ENCODE measurements at regions not wholly inside any gene's neighbourhood (a gene's known extent, or its start where the extent isn't known, plus 50 kb on each side); places are given as distances from the start of the nearest gene placed in this dataset.

DNA sequence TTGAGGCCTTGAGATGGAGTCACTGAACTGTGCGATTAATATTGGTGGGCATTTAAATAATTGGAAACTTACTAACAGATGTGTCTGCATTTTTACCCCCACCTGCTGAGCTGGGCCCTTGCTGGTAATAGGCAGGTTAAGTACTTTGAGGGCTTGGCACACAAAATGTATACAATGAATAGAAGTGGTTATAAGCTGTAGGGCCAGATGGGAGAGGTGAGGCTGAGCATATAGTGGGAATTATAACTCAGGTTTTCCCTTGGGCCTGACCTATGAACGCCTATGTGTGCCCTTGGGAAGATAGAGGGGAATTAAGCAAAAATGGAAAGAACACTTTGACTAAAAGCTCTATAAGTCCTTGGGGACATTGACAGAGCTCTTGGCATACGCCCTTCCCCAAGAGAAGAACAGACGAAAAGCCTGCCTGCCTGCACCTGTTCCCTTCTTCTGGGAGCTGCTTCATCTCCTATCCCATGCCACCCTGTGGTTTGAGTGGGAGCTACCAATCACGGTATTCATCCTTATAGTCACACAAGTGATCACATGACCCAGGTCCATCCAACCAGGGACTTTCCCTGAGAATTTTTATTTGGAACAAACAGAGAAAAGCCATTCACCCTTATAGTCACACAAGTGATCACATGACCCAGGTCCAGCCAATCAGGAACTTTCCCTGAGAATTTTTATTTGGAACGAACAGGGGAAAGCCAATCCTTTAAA lies 260.7 kb upstream of the CSF3R start:
- no peak for DNase-seq

DNA sequence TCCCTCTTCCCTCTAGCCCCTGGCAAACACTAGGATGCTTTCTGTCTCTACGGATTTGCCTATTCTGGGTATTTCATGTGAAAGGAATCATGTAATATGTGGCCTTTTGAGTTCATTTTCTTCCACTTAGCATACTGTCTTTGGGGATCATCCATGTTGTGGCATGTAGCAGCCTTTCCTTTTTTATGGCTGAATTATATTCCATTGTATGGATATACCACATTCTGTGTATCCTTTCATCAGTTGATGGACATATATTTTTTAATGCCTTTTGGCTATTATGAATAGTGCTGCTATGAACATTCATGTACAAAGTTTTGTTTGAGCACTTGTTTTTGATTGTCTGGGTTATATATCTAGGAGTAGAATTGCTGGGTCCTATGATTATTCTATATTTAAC lies 258.4 kb upstream of the CSF3R start:
- no peak for DNase-seq

DNA sequence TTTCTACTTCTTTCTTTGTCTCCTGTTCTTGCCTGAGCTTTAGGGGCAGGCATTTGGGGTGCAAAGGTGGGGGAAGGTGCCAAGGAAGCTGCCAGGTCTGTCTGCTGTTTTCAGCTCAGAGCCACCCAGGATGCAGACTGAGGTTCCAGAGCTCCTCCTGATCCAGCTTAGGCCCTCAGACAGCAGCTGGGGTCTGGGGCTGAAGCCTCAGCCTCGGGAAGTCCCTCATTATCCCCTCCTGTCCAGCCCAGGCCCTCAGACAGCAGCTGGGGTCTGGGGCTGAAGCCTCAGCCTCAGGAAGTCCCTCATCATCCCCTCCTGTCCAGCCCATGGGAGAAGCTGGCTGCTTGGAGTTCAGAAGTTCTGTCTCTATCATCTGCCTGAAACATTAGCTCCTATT lies 257.7 kb upstream of the CSF3R start:
- no peak for DNase-seq

DNA sequence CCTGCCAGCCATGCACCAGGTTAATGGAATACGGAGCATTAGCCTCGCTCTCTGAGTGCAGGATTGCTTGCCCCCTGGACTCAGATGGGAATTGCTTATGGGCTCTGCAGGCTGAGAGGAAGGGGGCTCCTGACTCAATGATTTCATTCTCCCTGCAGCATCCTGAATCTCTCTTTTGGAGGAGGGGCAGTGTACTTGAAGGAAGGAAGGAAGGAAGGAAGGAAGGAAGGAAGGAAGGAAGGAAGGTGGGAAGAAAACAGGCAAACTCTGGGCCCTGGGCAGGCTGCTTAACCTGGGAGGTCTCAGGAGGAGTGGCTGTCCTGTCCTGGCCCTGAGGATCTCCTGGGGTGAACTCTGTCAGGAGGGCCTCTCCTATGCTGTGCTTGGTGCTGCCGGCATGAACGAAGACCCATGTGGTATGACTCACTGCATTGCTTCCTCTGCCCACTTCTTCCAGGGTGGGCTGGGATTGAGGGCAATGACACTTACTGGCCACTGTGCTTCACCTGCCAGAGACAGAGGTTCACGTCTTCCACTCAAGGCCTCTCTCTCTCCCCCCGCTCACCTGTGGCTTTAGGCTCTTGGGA lies 257.1 kb upstream of the CSF3R start:
- DNase-seq: no peak

DNA sequence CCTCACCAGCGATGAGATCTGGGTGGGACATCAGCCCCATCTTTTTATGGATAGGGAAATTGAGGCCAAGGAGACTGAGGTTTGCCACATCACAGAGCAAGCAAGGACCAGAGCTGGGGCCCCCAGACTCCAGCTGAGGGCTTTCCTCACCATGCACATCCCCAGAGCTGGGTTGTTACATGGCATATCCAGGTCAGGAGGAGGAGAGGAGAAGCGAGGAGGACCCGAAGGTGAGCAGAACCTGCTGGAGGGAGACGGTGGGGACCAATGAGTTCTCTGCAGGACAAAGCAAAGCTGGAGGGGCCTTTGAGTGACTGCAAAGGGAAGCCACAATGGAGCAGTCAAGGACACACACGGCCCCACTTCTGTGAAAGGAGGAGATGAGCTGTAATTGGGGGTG lies 255.5 kb upstream of the CSF3R start:
- no peak for DNase-seq

DNA sequence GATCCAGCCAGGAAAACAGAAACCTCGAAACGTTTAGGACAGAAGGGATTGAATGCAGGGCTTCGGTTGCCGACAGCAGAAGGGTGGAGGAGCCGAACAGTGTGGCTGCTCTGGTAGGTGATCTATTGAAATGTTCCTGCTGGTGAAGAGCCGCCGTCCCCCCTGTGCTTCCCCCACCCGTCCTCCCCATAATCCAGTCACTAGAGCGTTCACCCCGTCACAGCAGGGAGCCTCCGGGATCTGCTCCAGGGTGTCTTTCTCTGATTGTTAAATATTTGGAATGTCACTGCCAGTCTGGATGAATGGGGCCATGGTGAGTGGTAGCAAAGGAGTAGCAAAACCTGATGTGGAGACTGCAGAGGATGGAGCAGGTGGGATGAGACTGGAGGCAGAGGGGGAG lies 255.1 kb upstream of the CSF3R start:
- no peak for DNase-seq

DNA sequence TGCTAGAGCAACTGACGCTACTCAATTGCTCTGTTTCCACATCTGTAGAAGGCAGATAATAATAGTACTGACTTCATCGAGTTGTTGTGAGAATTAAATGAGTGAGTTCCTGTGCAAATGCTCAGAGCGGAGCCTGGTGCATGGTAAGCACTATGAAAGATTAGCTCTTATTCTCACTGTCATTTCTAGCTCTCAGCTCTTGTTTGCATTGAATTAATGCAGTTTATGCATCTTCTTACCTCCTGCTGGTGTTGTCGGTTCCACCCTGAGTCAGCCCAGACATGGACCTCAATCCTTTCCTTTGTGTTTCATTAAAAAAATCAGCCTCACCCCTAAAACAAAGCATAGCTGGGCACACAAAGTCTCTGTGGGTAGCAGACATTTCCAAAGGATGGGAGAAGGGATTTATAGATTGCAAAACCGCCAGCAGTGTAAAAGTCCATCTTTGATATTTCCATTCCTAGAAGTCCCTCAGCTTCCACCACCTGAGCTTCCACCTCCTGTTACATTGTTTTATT lies 254.4 kb upstream of the CSF3R start:
- no peak for DNase-seq

DNA sequence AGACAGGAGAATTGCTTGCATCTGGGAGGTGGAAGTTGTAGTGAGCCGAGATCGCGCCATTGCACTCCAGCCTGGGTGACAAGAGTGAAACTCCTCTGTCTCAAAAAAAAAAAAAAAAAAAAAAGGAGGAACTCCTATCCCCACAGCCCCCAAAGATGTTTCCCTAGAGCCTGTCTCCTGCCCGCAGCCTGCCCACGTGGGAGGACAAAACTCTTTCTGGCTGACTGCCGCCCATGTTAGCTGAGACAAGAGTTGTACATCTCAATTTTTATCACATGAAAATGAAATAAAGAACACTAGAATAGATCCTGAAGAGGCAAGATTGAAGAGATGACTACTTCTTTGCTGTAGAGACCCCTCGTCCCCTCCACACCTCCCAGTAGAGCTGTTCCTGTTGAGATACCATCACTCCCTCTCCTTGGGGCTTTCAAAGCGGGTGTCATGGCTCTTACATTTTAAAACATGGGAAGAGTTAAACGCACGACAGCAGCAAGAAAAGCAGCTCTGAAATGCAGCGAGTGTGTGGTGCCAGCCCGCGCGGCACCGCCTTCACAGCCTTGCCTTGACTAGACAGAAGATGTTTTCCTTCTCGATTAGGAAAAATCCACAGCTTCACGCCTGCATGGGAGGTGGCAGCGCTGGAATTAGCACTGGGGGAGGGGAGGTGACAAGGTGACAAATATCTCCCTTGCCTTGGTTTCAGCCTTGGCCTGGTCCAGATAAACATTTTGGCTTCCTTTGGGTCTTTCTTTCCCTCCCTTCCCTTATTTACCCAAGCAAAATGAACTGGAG lies 253.4 kb upstream of the CSF3R start:
- no peak for DNase-seq

DNA sequence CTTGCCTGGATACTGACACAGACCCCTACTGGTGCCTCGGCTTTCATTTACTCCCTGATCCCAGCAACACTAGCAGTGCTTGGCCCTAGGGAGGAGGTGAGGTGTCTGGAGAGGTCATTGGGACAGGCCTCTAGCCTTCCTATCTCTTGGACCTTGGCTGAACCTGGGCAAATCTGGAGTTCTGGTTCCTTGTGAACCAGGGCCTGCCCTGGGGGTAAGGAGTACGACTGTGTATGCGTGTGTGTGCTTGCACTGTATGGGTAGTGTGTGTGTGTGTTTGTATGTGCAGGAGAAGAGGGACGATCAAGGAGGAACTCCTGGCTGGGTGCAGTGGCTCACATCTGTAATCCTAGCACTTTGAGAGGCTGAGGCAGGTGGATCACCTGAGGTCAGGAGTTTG lies 252.7 kb upstream of the CSF3R start:
- DNase-seq: no peak

DNA sequence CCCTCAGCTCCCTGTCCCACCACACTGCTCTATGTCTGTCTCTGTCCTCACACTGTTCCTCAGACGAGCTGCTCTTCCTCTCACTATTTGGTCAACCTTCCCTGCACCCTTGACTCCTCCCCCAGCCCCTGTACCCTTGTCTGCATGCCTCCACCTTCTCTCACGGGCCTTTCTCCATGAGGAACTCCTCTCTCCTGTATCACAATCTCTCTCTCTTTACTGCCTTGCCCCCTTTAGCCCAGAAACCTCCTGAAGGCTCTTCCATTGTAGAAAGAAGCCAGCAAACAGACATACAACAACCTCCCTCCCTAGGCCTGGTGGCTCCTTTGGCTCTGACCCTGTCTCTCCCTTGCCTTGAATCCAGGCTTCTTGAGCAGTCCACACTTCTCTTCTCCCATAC lies 251.6 kb upstream of the CSF3R start:
- DNase-seq: no peak

DNA sequence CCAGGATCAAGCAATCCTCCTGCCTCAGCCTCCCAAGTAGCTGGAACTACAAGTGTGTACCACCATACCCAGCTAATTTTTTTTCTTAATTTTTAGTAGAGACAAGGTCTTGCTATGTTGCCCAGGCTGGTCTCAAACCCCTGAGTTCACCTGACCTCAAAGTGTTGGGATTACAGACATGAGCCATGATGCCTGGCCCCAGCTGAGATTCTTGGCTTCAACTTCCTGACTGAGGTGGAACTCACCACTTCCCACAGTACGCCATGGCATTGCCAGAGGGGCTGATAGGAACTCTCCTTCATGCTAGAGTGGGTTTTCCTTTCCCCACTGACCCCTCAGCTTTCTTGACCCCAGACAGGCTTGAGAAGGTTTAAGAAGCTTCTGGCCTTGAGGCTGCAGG lies 251.0 kb upstream of the CSF3R start:
- DNase-seq: no peak

DNA sequence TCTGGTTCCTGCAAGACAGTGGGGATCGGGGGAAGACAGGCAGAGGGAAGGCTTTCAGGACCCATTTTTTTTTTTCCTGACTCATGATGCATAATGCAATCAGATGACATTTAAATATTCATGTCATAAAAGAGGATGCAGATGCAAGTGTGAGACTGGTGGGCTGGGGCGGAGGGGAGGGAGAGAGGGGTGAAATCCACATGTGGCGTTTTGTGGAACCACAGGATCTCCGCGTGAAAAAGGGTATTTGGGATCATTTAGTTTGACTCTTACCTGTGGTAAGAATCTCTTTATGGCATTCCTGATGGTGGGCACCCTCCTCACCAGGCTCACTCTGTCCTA lies 249.3 kb upstream of the CSF3R start:
- DNase-seq: no peak

DNA sequence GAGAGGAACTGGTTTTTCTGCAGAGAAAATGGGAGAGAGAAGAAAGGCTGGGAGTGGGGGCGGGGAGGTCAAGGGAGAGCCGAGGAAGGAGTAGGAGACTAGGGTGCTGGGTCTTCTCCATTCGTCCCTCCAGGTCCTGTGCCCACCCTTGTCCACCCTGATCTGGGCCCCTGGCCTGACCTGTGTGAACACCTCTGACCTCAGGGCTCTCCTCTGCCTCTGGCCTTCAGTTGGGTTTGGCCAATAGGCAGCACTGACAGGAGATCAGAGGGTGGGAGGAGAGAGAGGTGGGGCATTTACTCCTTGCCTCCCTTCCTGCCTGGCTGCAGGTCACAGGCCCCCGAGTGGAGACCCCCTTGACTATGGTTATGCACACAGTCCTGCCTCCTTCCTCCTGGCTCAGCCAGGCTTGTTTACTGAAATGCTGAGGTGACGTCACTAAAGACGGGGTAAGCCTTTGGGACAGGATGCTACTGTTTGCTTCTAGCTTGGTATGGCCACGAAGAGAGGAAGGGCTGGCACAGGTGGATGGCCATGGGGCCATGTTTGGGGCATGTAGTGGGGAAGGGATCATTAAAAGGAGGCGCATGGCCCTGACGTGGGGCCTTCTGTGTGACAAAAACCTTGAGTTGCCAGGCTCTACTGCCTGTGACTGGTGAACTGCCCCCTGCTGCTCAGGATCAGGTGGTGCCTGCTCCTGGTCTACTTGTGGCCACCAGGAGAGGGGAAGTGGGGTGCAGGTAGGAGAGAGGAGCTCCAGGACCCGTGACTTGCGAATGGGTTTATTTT lies 248.7 kb upstream of the CSF3R start:
- DNase-seq: no peak

DNA sequence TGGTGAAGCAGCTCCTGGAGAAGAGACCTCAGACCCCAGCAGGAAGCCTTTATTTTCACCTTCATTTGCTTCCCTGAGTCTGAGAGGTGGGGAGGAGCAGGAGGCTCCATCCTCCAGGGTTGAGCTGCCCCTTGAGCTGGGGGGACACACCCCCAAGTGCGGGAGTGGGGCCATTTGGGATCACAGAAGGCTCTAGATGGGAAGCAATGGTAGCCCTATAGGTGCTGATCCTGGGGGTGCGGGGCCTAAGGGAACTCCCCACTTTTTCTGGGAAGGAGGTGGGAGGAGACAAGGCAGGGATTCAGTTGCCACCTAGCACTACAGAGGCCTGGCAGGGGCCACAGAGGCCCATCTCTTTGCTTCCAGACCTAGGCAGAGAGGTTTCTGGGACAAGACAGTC lies 247.9 kb upstream of the CSF3R start:
- no peak for DNase-seq

DNA sequence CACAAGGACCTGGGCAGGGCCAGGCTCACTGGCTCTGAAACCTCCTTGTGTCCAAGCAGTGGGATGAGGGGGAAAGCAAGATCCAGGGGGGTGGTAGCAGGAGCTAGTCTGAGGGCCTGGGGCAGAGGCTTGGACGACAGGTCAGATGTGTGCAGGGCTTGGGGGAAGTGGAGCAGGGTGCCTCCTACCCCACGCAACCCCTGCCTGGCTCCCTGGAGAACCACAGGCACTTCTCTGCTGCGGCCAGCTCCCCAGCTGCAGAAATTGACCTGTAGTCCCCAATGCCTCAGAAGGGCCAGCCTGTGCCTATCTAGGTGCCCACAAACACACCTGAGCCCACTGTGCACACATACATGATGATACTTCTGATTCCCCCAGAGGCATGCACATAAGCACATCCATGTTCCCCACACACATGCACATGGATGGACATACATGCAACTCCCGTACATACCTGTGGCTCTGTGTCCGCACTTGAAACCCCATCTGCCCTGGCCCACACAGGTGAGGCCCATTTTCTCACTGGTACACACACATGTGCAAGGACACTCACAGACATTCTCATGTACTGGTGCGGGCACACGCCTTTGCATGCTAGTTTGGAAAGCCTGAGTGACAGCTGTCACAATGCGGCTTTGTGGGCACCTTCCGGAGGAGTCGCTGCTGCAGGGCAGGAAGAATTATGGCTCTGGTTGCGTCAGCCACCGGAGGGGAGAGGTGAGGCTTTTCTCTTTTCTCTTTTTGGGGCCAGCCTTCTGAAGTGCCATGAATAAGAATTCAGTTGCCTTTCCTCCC lies 247.2 kb upstream of the CSF3R start:
- DNase-seq: no peak

DNA sequence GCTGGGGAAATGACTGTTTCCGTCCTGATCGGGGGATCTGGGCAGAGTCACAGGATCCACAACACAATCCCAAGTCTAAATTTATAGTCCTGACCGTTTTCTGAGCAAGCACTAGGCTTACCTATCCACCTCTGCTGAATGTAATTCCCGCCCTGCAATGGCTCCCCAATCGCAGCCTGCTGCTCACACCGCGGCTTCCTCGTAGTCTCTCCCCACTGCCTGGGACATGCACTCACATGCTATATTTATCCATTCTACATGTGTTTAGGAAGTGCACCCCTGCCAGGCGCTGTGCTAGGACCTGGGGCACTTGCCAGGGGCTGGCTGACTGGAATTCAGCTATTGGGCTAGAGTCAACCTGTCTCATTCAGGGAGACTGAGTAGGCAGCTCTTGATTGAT lies 246.6 kb upstream of the CSF3R start:
- DNase-seq: no peak

DNA sequence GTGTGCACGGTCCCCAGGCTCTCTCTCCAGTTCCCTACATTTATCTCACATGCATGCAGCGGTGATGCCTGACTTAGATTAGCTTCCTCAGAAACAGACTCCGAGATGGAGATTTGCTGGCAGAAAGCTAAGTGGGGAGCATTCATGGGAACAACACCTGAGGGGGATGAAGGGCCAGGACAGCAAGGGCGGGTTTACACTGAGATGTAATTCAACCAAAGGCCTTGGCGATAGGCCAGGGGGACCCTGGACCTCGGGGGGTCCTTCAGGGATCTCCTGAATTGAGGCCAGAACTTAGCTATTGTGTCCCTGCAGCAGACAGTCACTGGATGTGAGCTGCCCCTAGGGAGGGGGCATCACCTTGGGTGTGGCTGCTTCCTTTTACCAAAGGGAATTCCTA lies 246.1 kb upstream of the CSF3R start:
- no peak for DNase-seq

DNA sequence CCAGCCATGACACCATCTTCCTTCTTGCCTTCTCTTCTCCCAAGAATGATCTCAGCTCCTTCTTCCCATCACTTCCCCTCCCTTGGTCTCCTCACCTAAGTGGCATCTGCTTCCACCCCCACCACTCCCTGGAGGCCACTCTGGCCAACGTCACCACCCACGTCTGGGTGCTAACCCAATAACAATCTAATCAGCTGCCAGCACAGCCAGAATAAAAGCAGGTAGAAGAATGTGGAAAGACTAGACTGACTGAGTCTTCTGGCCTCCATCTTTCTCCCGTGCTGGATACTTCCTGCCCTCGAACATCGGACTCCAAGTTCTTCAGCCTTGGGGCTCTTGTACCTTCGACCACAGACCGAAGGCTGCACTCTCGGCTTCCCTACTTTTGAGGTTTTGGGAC lies 245.3 kb upstream of the CSF3R start:
- no peak for DNase-seq

DNA sequence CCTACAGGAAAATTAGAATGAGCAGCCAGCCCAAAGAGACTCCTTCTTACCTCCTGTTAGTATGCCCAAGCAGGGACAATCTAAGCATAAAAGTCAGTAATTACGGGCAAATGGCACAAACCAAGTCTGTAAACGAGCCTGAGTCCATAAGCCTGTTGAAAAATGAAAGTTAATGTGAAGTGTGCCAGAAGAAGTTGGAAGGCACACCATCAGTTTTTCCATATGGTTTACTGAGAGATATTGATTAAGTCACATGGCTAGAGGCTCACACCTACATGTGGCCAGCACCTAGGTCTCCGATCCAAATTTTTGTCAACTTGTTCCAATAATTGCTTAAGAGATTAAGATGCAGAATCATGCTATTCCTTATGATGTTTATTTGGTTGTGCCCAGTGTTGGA lies 242.4 kb upstream of the CSF3R start:
- no peak for DNase-seq

DNA sequence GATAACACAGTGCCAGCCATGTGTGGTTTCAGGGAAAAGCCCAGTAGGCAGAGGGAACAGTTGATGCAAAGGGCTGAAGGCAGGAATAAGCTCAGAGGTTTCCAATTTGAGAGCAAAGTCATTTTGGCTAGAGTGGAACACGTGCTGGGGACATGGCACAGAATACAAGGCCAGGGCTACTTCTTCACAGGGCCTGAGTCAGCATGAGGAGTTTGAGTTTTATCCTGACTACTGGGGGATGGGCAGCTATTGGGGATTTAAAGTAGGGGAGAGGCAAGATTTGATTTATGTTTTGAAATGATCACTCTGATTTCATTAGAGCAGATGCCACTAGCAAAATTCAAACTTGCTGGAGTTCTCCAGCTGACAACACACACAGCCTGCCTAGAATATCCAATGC lies 241.1 kb upstream of the CSF3R start:
- no peak for DNase-seq

DNA sequence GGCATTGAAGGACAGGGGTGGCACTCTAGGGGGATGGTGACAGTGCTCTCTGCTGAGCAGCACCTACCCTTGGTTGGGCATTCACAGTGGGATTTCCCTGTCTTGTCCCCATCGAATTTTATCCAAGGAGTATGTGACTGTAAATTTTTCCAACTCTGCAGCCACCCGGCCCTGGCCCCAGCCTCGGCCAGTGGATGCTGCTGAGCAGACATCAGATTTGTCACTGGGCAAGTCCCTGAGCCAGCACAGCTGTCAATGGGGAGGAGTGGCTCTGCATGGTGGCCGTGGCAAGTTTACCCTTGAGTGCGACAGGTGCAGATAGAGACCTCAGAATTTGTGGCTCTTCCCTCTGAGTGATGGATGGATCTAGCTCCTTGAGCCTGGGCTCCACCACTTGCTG lies 240.2 kb upstream of the CSF3R start:
- DNase-seq: no peak

DNA sequence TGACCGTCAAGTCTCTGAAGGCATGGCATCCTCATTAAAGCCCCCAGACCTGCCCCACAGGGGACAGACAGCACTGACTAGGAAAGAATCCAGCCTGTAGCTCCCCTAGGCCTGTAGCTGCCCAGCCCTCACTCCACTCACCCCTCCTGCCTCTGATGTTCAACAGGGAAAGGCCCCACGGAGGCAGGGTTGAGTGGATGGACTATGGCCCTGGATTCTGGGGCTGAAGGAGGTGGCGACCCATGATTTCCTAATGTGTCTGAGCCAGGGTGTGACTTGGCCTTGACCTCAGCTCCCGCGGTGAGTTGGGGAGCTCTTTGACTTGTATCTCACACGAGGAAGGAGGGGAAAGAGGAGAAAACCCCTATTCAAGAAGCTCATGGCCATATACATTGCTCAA lies 238.5 kb upstream of the CSF3R start:
- DNase-seq: no peak

DNA sequence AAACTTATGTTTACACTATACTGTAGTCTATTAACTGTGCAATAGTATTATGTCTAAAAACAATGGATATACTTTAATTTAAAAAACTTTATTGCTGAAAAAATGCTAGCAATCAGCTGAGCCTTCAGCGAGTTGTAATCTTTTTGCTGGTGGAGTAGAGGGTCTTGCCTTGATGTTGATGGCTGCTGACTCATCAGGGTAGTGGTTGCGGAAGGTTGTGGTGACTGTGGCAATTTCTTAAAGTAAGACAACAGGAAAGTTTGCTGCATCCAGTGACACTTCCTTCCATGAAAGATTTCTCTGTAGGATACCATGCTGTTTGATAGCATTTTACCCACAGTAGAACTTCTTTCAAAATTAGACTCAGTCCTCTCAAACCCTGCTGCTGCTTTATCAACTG lies 234.7 kb upstream of the CSF3R start:
- DNase-seq: no peak
